ENCODE measurements at regions not wholly inside any gene's neighbourhood (a gene's known extent, or its start where the extent isn't known, plus 50 kb on each side); places are given as distances from the start of the nearest gene placed in this dataset.

DNA sequence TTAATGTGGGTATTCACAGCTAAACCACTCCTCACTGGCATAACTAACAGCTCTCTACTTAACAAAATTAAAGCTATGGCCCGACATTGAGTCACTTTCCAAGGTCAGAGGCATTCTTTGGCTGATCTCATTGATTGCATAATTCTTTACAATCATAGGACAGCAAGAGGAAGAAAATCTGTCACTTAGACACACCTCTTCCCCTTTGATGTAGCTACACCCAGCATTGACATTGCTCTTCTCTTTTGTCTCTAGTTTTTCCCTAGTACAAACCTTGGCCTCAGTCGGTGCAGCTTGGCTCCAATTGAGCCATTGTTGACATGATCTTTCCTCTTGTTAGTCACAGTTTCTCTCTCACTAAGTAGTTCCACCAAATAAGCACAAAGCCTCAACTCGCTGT lies 313.3 kb upstream of the ACTRT1 start:
- Histone ChIP-seq H2AFZ (ENCODE audit: insufficient read depth, low read depth, low read length, poor library complexity, severe bottlenecking) (no peak overlapping the region), H3K9ac (ENCODE audit: low read length) (no peak overlapping the region), H3K27me3 (replicated peaks in 1 of 4; ENCODE audit: control extremely low read depth in 1 of 4, control insufficient read depth in 3 of 4, insufficient read depth in 4 of 4, low read length in 3 of 4) (no peaks in the 10 kb centered on the region), H3K4me3 (ENCODE audit: control extremely low read depth in 1 of 5, extremely low read depth in 1 of 5, insufficient read depth in 1 of 5, low read depth in 2 of 5, low read length in 4 of 5) (no peak overlapping the region), H3K79me2 (ENCODE audit: control insufficient read depth, insufficient read depth, low read length) (no peaks in the 10 kb centered on the region), H4K20me1 (ENCODE audit: control insufficient read depth, insufficient read depth, low read length, poor library complexity, severe bottlenecking) (no peaks in the 10 kb centered on the region), H3K9me3 (ENCODE audit: control extremely low read depth in 1 of 3, control insufficient read depth in 2 of 3, insufficient read depth in 1 of 3, low read length in 2 of 3) (no peaks in the 10 kb centered on the region), H3K4me1 (ENCODE audit: control insufficient read depth in 2 of 2, insufficient read depth in 2 of 2, low read length in 2 of 2) (no peaks in the 10 kb centered on the region), H3K27ac (ENCODE audit: low read length in 2 of 2) (no peak overlapping the region), H3K4me2 (replicated peaks; ENCODE audit: low read depth, low read length, poor library complexity, severe bottlenecking) (no peak overlapping the region), H3K36me3 (replicated peaks in 1 of 2; ENCODE audit: control extremely low read depth in 1 of 2, control insufficient read depth in 1 of 2, extremely low read depth in 1 of 2, insufficient read depth in 2 of 2, low read length in 1 of 2) (no peaks in the 10 kb centered on the region)
- Mint-ChIP-seq H3K4me1 (no peaks in the 10 kb centered on the region), H3K4me3 (no peak overlapping the region), H3K9me3 (ENCODE audit: insufficient read depth) (no peaks in the 10 kb centered on the region), H3K27me3 (no peaks in the 10 kb centered on the region), H3K27ac (no peak overlapping the region)
- WGBS (ENCODE audit: insufficient coverage), result 83% methylated on average over 1 of the region's 3 CpGs
- CTCF ChIA-PET, result no interaction called here
- TF ChIP-seq EZH2 (IDR thresholded peaks at IDR 0.05; ENCODE audit: borderline replicate concordance, insufficient read depth, low read depth, low read length, poor library complexity, severe bottlenecking), result no peak
- no peak for TF ChIP-seq CTCF (IDR thresholded peaks at IDR 0.05)
- intact Hi-C loops (cut with micrococcal nuclease), result no loop called here
- POLR2A ChIA-PET, result no interaction called here
- DNase-seq (no peak), ATAC-seq (ENCODE audit: low read depth) (no peak)

- H3K4me1 ChIP-seq (ENCODE audit: control insufficient read depth in 2 of 2, insufficient read depth in 2 of 2, low read length in 2 of 2), result no peaks in the 10 kb centered on the region
- no peak overlapping the region for H3K27ac ChIP-seq (ENCODE audit: low read length in 2 of 2)
- no peak for DNase-seq
- no peaks in the 10 kb centered on the region for H3K36me3 ChIP-seq (replicated peaks in 1 of 2; ENCODE audit: control extremely low read depth in 1 of 2, control insufficient read depth in 1 of 2, extremely low read depth in 1 of 2, insufficient read depth in 2 of 2, low read length in 1 of 2)
- no peaks in the 10 kb centered on the region for H3K27me3 Mint-ChIP-seq
- H3K9ac ChIP-seq (ENCODE audit: low read length), result no peak overlapping the region
- H3K4me1 Mint-ChIP-seq, result no peaks in the 10 kb centered on the region
- H4K20me1 ChIP-seq (ENCODE audit: control insufficient read depth, insufficient read depth, low read length, poor library complexity, severe bottlenecking), result no peaks in the 10 kb centered on the region
- whole genome bisulfite sequencing (ENCODE audit: insufficient coverage), result no CpG with 5 or more reads among the region's 1 CpG
- no peak overlapping the region for H3K4me2 ChIP-seq (replicated peaks; ENCODE audit: low read depth, low read length, poor library complexity, severe bottlenecking)
- H3K9me3 ChIP-seq (ENCODE audit: control extremely low read depth in 1 of 3, control insufficient read depth in 2 of 3, insufficient read depth in 1 of 3, low read length in 2 of 3), result no peaks in the 10 kb centered on the region
- TF ChIP-seq EZH2 (IDR thresholded peaks at IDR 0.05; ENCODE audit: borderline replicate concordance, insufficient read depth, low read depth, low read length, poor library complexity, severe bottlenecking), result no peak
- no peak for TF ChIP-seq CTCF (IDR thresholded peaks at IDR 0.05)
- no peak overlapping the region for H3K27ac Mint-ChIP-seq
- H3K9me3 Mint-ChIP-seq (ENCODE audit: insufficient read depth), result peaks cover 3% of the 10 kb centered on the region
- no peak overlapping the region for H3K4me3 Mint-ChIP-seq
- intact Hi-C loops (cut with micrococcal nuclease), result no loop called here
- ChIA-PET POLR2A (no interaction called here), CTCF (no interaction called here)
- ATAC-seq (ENCODE audit: low read depth), result no peak
- no peaks in the 10 kb centered on the region for H3K79me2 ChIP-seq (ENCODE audit: control insufficient read depth, insufficient read depth, low read length)
- H3K4me3 ChIP-seq (ENCODE audit: control extremely low read depth in 1 of 5, extremely low read depth in 1 of 5, insufficient read depth in 1 of 5, low read depth in 2 of 5, low read length in 4 of 5), result no peak overlapping the region
- no peaks in the 10 kb centered on the region for H3K27me3 ChIP-seq (replicated peaks in 1 of 4; ENCODE audit: control extremely low read depth in 1 of 4, control insufficient read depth in 3 of 4, insufficient read depth in 4 of 4, low read length in 3 of 4)
- no peak overlapping the region for H2AFZ ChIP-seq (ENCODE audit: insufficient read depth, low read depth, low read length, poor library complexity, severe bottlenecking)
These were observed 283.5 kb upstream of the ACTRT1 start for GRCh38 chrX:128335671-128336070.
